CD4-positive, CD25-positive, alpha-beta regulatory T cell (primary cell): ENCODE measurements at regions not wholly inside any gene's neighbourhood (a gene's known extent, or its start where the extent isn't known, plus 50 kb on each side); places are given as distances from the start of the nearest gene placed in this dataset.

Source experiments
- ATAC-seq, 2 donors: fragments of 150-1000 bp; cut with Tn5 transposase; one replicate each; pipeline ENCODE4 v1.10.0; 2021; ENCODE audit warnings: low read depth in 2 of 2, moderate number of reproducible peaks in 2 of 2, moderate library complexity in 1 of 2
- DNase-seq, 3 donors: peaks; one replicate each; pipeline versions ENCODE4 v3.0.0 to v3.0.0-alpha.2; 2012 to 2022; ENCODE audit warnings: mixed read lengths in 1 of 3
- H3K27ac ChIP-seq: one replicate; pipeline ENCODE4 v1.7.0; 2013; ENCODE audit warnings: mild to moderate bottlenecking, low read length; ENCODE audit not compliant: insufficient read depth, poor library complexity, severe bottlenecking
- H3K27me3 ChIP-seq: one replicate; pipeline ENCODE4 v1.7.0; 2013; ENCODE audit warnings: low read length; ENCODE audit not compliant: control insufficient read depth, insufficient read depth
- H3K36me3 ChIP-seq: one replicate; pipeline ENCODE4 v1.7.0; 2013; ENCODE audit warnings: mild to moderate bottlenecking, low read length, moderate library complexity; ENCODE audit not compliant: control insufficient read depth, insufficient read depth
- H3K4me1 ChIP-seq: 2 replicates; pipeline ENCODE4 v1.7.0; 2013; ENCODE audit warnings: mild to moderate bottlenecking, low read length; ENCODE audit not compliant: insufficient read depth, control insufficient read depth, poor library complexity, severe bottlenecking
- H3K4me3 ChIP-seq: one replicate; pipeline ENCODE4 v1.7.0; 2013; ENCODE audit warnings: low read depth, mild to moderate bottlenecking, low read length, moderate library complexity
- H3K9me3 ChIP-seq, 2 experiments: 1 replicate in 1 of 2; 2 replicates in 1 of 2; pipeline ENCODE4 v1.7.0; 2013; ENCODE audit warnings: low read length in 2 of 2, mild to moderate bottlenecking in 1 of 2, moderate library complexity in 1 of 2; ENCODE audit not compliant: control insufficient read depth in 2 of 2
- H3K27ac Mint-ChIP-seq, 3 donors: one replicate each; pipeline ENCODE4 v1.8.0; 2020 to 2022; ENCODE audit warnings: mild to moderate bottlenecking in 3 of 3, mixed read lengths in 3 of 3, moderate library complexity in 2 of 3
- H3K27me3 Mint-ChIP-seq: one replicate; pipeline ENCODE4 v1.8.0; 2022; ENCODE audit warnings: mild to moderate bottlenecking, mixed read lengths
- H3K36me3 Mint-ChIP-seq: one replicate; pipeline ENCODE4 v1.8.0; 2020; ENCODE audit warnings: mixed read lengths
- H3K4me1 Mint-ChIP-seq, 4 donors: one replicate each; pipeline ENCODE4 v1.8.0; 2020 to 2022; ENCODE audit warnings: mixed read lengths in 4 of 4, mild to moderate bottlenecking in 1 of 4
- H3K4me3 Mint-ChIP-seq, 4 donors: one replicate each; pipeline ENCODE4 v1.8.0; 2020 to 2022; ENCODE audit warnings: mild to moderate bottlenecking in 4 of 4, mixed read lengths in 4 of 4, moderate library complexity in 3 of 4
- H3K9me3 Mint-ChIP-seq, 7 donors: one replicate each; pipeline ENCODE4 v1.8.0; 2020 to 2022; ENCODE audit warnings: mixed read lengths in 7 of 7, mild to moderate bottlenecking in 3 of 7, moderate library complexity in 2 of 7

- DNase-seq (no peak), ATAC-seq (no peak)
- Mint-ChIP-seq H3K4me3 (no peak overlapping the region), H3K27ac (peak overlapping the region in 1 of 3 donors; percentile 47), H3K4me1 (peaks cover 0 to 15% (median 4%) of the 10 kb centered on the region in 4 donors), H3K9me3 (peaks cover 0 to 1% (median 0%) of the 10 kb centered on the region in 7 donors), H3K36me3 (no peaks in the 10 kb centered on the region), H3K27me3 (peaks cover 5% of the 10 kb centered on the region)
- no peak overlapping the region for H3K4me3 ChIP-seq
- peaks cover 12% of the 10 kb centered on the region for H3K4me1 ChIP-seq
- no peaks in the 10 kb centered on the region for H3K36me3 ChIP-seq
- no peaks in the 10 kb centered on the region for H3K27me3 ChIP-seq
- no peak overlapping the region for H3K27ac ChIP-seq
- no peaks in the 10 kb centered on the region for H3K9me3 ChIP-seq
Measured at GRCh38 chr1:58896246-58897183, 112.7 kb upstream of the JUN start.

GRCh38 chr1:58898739-58899586, 115.1 kb upstream of the JUN start:
- H3K27me3 ChIP-seq: no peaks in the 10 kb centered on the region
- no peak for DNase-seq
- no peaks in the 10 kb centered on the region for H3K36me3 ChIP-seq
- peaks cover 18% of the 10 kb centered on the region for H3K4me1 ChIP-seq
- no peaks in the 10 kb centered on the region for H3K9me3 ChIP-seq
- H3K27ac Mint-ChIP-seq: no peak overlapping the region
- peaks cover 0 to 1% (median 0%) of the 10 kb centered on the region in 7 donors for H3K9me3 Mint-ChIP-seq
- H3K4me1 Mint-ChIP-seq: peaks cover 0 to 22% (median 8%) of the 10 kb centered on the region in 4 donors
- no peak overlapping the region for H3K4me3 ChIP-seq
- no peak for ATAC-seq
- no peak overlapping the region for H3K27ac ChIP-seq
- H3K27me3 Mint-ChIP-seq: peaks cover 5% of the 10 kb centered on the region
- H3K4me3 Mint-ChIP-seq: no peak overlapping the region
- no peaks in the 10 kb centered on the region for H3K36me3 Mint-ChIP-seq

GRCh38 chr1:58899587-58900271, 115.9 kb upstream of the JUN start:
- Histone ChIP-seq H3K4me3 (no peak overlapping the region), H3K36me3 (no peaks in the 10 kb centered on the region), H3K27ac (no peak overlapping the region), H3K9me3 (no peaks in the 10 kb centered on the region), H3K4me1 (peaks cover 18% of the 10 kb centered on the region), H3K27me3 (no peaks in the 10 kb centered on the region)
- ATAC-seq: no peak
- H3K27ac Mint-ChIP-seq: no peak overlapping the region
- H3K4me1 Mint-ChIP-seq: peaks cover 0 to 28% (median 9%) of the 10 kb centered on the region in 4 donors
- H3K4me3 Mint-ChIP-seq: peak overlapping the region in 1 of 4 donors; percentile 10
- H3K27me3 Mint-ChIP-seq: peaks cover 5% of the 10 kb centered on the region
- DNase-seq: no peak
- no peaks in the 10 kb centered on the region for H3K36me3 Mint-ChIP-seq
- peaks cover 0 to 1% (median 0%) of the 10 kb centered on the region in 7 donors for H3K9me3 Mint-ChIP-seq

- H3K36me3 ChIP-seq: no peaks in the 10 kb centered on the region
- no peak overlapping the region for H3K27ac ChIP-seq
- no peak overlapping the region for H3K4me3 ChIP-seq
- Mint-ChIP-seq H3K4me1 (peaks cover 0 to 24% (median 7%) of the 10 kb centered on the region in 4 donors), H3K9me3 (peaks cover 0 to 1% (median 0%) of the 10 kb centered on the region in 7 donors), H3K27me3 (peaks cover 5% of the 10 kb centered on the region), H3K27ac (no peak overlapping the region), H3K4me3 (no peak overlapping the region), H3K36me3 (no peaks in the 10 kb centered on the region)
- DNase-seq: no peak
- peaks cover 15% of the 10 kb centered on the region for H3K4me1 ChIP-seq
- no peak for ATAC-seq
- no peaks in the 10 kb centered on the region for H3K27me3 ChIP-seq
- H3K9me3 ChIP-seq: no peaks in the 10 kb centered on the region
Measured at GRCh38 chr1:58900396-58900795, 116.5 kb upstream of the JUN start.

- no peaks in the 10 kb centered on the region for H3K36me3 Mint-ChIP-seq
Measured at GRCh38 chr1:58901008-58901407, 117.2 kb upstream of the JUN start.

GRCh38 chr1:58902830-58903513, 119.1 kb upstream of the JUN start:
- peak overlapping the region; percentile 72 to 82 (median 79) for H3K4me3 Mint-ChIP-seq
- H3K9me3 Mint-ChIP-seq: peaks cover 0 to 1% (median 0%) of the 10 kb centered on the region in 7 donors
- no peaks in the 10 kb centered on the region for H3K36me3 Mint-ChIP-seq
- Histone ChIP-seq H3K27me3 (no peaks in the 10 kb centered on the region), H3K4me3 (peak overlapping the region; percentile 84), H3K9me3 (no peaks in the 10 kb centered on the region), H3K27ac (peak overlapping the region; percentile 28), H3K4me1 (peaks cover 6% of the 10 kb centered on the region), H3K36me3 (no peaks in the 10 kb centered on the region)
- H3K27me3 Mint-ChIP-seq: peaks cover 10% of the 10 kb centered on the region
- peak overlapping the region in 1 of 3 donors; percentile 38 for H3K27ac Mint-ChIP-seq
- no peak for DNase-seq
- peaks cover 0 to 16% (median 8%) of the 10 kb centered on the region in 4 donors for H3K4me1 Mint-ChIP-seq
- no peak for ATAC-seq

More at GRCh38 chr1:58901008-58901407, 117.2 kb upstream of the JUN start:
- H3K9me3 Mint-ChIP-seq: peaks cover 0 to 1% (median 0%) of the 10 kb centered on the region in 7 donors
- ATAC-seq (no peak), DNase-seq (no peak)
- H3K27ac Mint-ChIP-seq: no peak overlapping the region
- Histone ChIP-seq H3K9me3 (no peaks in the 10 kb centered on the region), H3K27me3 (no peaks in the 10 kb centered on the region), H3K4me1 (peaks cover 10% of the 10 kb centered on the region), H3K36me3 (no peaks in the 10 kb centered on the region), H3K27ac (no peak overlapping the region), H3K4me3 (no peak overlapping the region)
- peak overlapping the region in 1 of 4 donors; percentile 45 for H3K4me3 Mint-ChIP-seq
- peaks cover 0 to 18% (median 8%) of the 10 kb centered on the region in 4 donors for H3K4me1 Mint-ChIP-seq
- peaks cover 5% of the 10 kb centered on the region for H3K27me3 Mint-ChIP-seq
